GM12878 (cell line): ENCODE measurements at regions not wholly inside any gene's neighbourhood (a gene's known extent, or its start where the extent isn't known, plus 50 kb on each side); places are given as distances from the start of the nearest gene placed in this dataset.

ENCODE experiments used
- BCL11A ChIP-seq: IDR thresholded peaks from 2 replicates; pipeline ENCODE4 v1.6.1; 2011; ENCODE audit warnings: low read depth, low read length
- EGR1 ChIP-seq, 2 experiments: IDR thresholded peaks; 1 replicate in 1 of 2; 2 replicates in 1 of 2; pipeline ENCODE4 v1.6.1; 2011 to 2012; ENCODE audit warnings: low read depth in 2 of 2, low read length in 2 of 2, borderline replicate concordance in 1 of 2, mild to moderate bottlenecking in 1 of 2, moderate library complexity in 1 of 2
- FOXK2 ChIP-seq: fragments of 450-650 bp; IDR thresholded peaks from 2 replicates; pipeline ENCODE4 v1.6.1; 2017; ENCODE audit warnings: mild to moderate bottlenecking, moderate library complexity
- FOXM1 ChIP-seq: IDR thresholded peaks from 2 replicates; pipeline ENCODE4 v1.6.1; 2012; ENCODE audit warnings: low read depth, mild to moderate bottlenecking, inconsistent platforms, low read length, moderate library complexity
- GATAD2B ChIP-seq: fragments of 450-650 bp; conservative IDR thresholded peaks from 2 replicates; pipeline ENCODE4 v1.6.1; 2017; ENCODE audit warnings: low read depth, mild to moderate bottlenecking, moderate library complexity
- HDAC6 ChIP-seq: fragments of 200-600 bp; sonication (generic); IDR thresholded peaks from one replicate; pipeline ENCODE4 v1.8.0; 2017; ENCODE audit warnings: antibody characterized with exemption; ENCODE audit not compliant: unreplicated experiment
- IKZF1 ChIP-seq: fragments of 450-650 bp; conservative IDR thresholded peaks from 2 replicates; pipeline ENCODE4 v1.6.1; 2017; ENCODE audit warnings: antibody characterized with exemption, mild to moderate bottlenecking
- NFYA ChIP-seq: IDR thresholded peaks from 2 replicates; pipeline ENCODE4 v1.6.1; 2011; ENCODE audit warnings: low read depth, mild to moderate bottlenecking, low read length, improper control_type of control experiment, borderline replicate concordance
- NR2C1 ChIP-seq: fragments of 450-650 bp; IDR thresholded peaks from 2 replicates; pipeline ENCODE4 v1.6.1; 2017; ENCODE audit warnings: antibody characterized with exemption, mild to moderate bottlenecking, moderate library complexity
- NR2C2 ChIP-seq: IDR thresholded peaks from 2 replicates; pipeline ENCODE4 v1.6.1; 2011; ENCODE audit warnings: borderline replicate concordance, low read depth; ENCODE audit not compliant: control insufficient read depth, insufficient read length
- POLR2AphosphoS5 ChIP-seq: IDR thresholded peaks from 2 replicates; pipeline ENCODE4 v1.6.1; 2011; ENCODE audit warnings: mild to moderate bottlenecking, low read length, inconsistent platforms
- RB1 ChIP-seq: fragments of 450-650 bp; formaldehyde crosslinking; IDR thresholded peaks from 2 replicates; pipeline ENCODE4 v1.6.1; 2017; ENCODE audit warnings: mild to moderate bottlenecking, borderline replicate concordance
- SMAD5 ChIP-seq: IDR thresholded peaks from 2 replicates; pipeline ENCODE4 v1.6.1; 2016; ENCODE audit warnings: antibody characterized with exemption, low read depth
- SMARCA5 ChIP-seq: fragments of 450-650 bp; IDR thresholded peaks from 2 replicates; pipeline ENCODE4 v1.6.1; 2017; ENCODE audit warnings: mild to moderate bottlenecking
- SMC3 ChIP-seq: IDR thresholded peaks from 2 replicates; pipeline ENCODE4 v1.6.1; 2011; ENCODE audit warnings: low read length, improper control_type of control experiment, borderline replicate concordance
- TCF7 ChIP-seq: IDR thresholded peaks from 2 replicates; pipeline ENCODE4 v1.6.1; 2014; ENCODE audit warnings: antibody characterized with exemption, borderline replicate concordance
- TF ChIP-seq, protein P1 (sequence below): fragments of 150-350 bp; IDR thresholded peaks from 2 replicates; pipeline ENCODE4 v1.6.1; 2016; ENCODE audit warnings: low read depth, low read length
- TF ChIP-seq, protein P2 (sequence below): fragments of 450-650 bp; IDR thresholded peaks from 2 replicates; pipeline ENCODE4 v1.6.1; 2014; ENCODE audit warnings: mild to moderate bottlenecking
- TF ChIP-seq, protein P3 (sequence below): fragments of 450-650 bp; IDR thresholded peaks from 2 replicates; pipeline ENCODE4 v1.6.1; 2017; ENCODE audit warnings: mild to moderate bottlenecking
- TF ChIP-seq, protein P4 (sequence below): fragments of 450-650 bp; IDR thresholded peaks from 2 replicates; pipeline ENCODE4 v1.6.1; 2017; ENCODE audit warnings: mild to moderate bottlenecking, low read depth, inconsistent platforms; ENCODE audit not compliant: poor library complexity, severe bottlenecking
- TF ChIP-seq, protein P5 (sequence below): IDR thresholded peaks from 2 replicates; pipeline ENCODE4 v1.6.1; 2012; ENCODE audit warnings: low read depth, low read length, improper control_type of control experiment
- TF ChIP-seq, protein P6 (sequence below): IDR thresholded peaks from 2 replicates; pipeline ENCODE4 v1.6.1; 2012; ENCODE audit warnings: low read length, inconsistent platforms

DNA sequence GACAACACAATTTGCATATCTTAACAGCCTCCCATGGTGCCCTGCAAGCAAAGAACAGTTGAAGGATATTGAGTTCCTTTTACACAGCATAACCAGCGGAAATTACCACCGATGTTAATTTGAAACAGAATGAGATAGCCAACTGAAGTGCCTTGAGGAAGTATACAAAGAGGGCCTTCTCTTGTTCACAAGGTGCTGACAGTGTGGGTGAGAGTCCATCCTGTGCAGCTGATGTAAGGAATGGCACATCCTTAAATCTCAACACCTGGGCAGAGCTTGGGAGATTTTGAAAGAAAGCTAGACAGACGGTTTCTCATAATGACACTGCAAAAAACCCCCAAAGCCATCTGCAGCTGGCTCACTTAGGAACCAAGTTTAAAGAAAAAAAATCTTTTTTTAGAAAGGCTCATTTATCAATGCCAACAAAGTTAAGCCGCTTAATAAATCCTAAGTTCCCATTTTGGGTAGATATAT is 818.6 kb downstream of the KCNJ2 start (continued):
- TF ChIP-seq, protein P1, sequence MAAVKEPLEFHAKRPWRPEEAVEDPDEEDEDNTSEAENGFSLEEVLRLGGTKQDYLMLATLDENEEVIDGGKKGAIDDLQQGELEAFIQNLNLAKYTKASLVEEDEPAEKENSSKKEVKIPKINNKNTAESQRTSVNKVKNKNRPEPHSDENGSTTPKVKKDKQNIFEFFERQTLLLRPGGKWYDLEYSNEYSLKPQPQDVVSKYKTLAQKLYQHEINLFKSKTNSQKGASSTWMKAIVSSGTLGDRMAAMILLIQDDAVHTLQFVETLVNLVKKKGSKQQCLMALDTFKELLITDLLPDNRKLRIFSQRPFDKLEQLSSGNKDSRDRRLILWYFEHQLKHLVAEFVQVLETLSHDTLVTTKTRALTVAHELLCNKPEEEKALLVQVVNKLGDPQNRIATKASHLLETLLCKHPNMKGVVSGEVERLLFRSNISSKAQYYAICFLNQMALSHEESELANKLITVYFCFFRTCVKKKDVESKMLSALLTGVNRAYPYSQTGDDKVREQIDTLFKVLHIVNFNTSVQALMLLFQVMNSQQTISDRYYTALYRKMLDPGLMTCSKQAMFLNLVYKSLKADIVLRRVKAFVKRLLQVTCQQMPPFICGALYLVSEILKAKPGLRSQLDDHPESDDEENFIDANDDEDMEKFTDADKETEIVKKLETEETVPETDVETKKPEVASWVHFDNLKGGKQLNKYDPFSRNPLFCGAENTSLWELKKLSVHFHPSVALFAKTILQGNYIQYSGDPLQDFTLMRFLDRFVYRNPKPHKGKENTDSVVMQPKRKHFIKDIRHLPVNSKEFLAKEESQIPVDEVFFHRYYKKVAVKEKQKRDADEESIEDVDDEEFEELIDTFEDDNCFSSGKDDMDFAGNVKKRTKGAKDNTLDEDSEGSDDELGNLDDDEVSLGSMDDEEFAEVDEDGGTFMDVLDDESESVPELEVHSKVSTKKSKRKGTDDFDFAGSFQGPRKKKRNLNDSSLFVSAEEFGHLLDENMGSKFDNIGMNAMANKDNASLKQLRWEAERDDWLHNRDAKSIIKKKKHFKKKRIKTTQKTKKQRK: no peak
- TF ChIP-seq SMC3: no peak
- no peak for TF ChIP-seq NFYA
- no peak for TF ChIP-seq NR2C1
- TF ChIP-seq POLR2AphosphoS5: no peak
- no peak for TF ChIP-seq NR2C2
- TF ChIP-seq RB1: no peak
- no peak for TF ChIP-seq HDAC6
- TF ChIP-seq SMARCA5: no peak
- TF ChIP-seq FOXM1: peak; percentile 76
- TF ChIP-seq TCF7: peak; percentile 50; the same call in 1 of the 2 replicates
- TF ChIP-seq, protein P2, sequence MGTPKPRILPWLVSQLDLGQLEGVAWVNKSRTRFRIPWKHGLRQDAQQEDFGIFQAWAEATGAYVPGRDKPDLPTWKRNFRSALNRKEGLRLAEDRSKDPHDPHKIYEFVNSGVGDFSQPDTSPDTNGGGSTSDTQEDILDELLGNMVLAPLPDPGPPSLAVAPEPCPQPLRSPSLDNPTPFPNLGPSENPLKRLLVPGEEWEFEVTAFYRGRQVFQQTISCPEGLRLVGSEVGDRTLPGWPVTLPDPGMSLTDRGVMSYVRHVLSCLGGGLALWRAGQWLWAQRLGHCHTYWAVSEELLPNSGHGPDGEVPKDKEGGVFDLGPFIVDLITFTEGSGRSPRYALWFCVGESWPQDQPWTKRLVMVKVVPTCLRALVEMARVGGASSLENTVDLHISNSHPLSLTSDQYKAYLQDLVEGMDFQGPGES: no peak
- peak; percentile 89 for TF ChIP-seq IKZF1
- no peak for TF ChIP-seq SMAD5
- TF ChIP-seq FOXK2: no peak
- TF ChIP-seq, protein P3, sequence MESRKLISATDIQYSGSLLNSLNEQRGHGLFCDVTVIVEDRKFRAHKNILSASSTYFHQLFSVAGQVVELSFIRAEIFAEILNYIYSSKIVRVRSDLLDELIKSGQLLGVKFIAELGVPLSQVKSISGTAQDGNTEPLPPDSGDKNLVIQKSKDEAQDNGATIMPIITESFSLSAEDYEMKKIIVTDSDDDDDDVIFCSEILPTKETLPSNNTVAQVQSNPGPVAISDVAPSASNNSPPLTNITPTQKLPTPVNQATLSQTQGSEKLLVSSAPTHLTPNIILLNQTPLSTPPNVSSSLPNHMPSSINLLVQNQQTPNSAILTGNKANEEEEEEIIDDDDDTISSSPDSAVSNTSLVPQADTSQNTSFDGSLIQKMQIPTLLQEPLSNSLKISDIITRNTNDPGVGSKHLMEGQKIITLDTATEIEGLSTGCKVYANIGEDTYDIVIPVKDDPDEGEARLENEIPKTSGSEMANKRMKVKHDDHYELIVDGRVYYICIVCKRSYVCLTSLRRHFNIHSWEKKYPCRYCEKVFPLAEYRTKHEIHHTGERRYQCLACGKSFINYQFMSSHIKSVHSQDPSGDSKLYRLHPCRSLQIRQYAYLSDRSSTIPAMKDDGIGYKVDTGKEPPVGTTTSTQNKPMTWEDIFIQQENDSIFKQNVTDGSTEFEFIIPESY: no peak
- TF ChIP-seq, protein P4, sequence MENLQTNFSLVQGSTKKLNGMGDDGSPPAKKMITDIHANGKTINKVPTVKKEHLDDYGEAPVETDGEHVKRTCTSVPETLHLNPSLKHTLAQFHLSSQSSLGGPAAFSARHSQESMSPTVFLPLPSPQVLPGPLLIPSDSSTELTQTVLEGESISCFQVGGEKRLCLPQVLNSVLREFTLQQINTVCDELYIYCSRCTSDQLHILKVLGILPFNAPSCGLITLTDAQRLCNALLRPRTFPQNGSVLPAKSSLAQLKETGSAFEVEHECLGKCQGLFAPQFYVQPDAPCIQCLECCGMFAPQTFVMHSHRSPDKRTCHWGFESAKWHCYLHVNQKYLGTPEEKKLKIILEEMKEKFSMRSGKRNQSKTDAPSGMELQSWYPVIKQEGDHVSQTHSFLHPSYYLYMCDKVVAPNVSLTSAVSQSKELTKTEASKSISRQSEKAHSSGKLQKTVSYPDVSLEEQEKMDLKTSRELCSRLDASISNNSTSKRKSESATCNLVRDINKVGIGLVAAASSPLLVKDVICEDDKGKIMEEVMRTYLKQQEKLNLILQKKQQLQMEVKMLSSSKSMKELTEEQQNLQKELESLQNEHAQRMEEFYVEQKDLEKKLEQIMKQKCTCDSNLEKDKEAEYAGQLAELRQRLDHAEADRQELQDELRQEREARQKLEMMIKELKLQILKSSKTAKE: peak; percentile 56
- no peak for TF ChIP-seq EGR1 (IDR thresholded peaks at IDR 0.05; ENCODE audit: borderline replicate concordance in 1 of 2, low read depth in 2 of 2, low read length in 2 of 2)
- TF ChIP-seq, protein P5, sequence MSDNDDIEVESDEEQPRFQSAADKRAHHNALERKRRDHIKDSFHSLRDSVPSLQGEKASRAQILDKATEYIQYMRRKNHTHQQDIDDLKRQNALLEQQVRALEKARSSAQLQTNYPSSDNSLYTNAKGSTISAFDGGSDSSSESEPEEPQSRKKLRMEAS: no peak
- TF ChIP-seq, protein P6, sequence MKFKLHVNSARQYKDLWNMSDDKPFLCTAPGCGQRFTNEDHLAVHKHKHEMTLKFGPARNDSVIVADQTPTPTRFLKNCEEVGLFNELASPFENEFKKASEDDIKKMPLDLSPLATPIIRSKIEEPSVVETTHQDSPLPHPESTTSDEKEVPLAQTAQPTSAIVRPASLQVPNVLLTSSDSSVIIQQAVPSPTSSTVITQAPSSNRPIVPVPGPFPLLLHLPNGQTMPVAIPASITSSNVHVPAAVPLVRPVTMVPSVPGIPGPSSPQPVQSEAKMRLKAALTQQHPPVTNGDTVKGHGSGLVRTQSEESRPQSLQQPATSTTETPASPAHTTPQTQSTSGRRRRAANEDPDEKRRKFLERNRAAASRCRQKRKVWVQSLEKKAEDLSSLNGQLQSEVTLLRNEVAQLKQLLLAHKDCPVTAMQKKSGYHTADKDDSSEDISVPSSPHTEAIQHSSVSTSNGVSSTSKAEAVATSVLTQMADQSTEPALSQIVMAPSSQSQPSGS: peak; percentile 59; the same call in 1 of the 2 replicates
- 0 out of 2 replicates have a peak, but pooled peaks have one; percentile 39 for TF ChIP-seq GATAD2B
- TF ChIP-seq BCL11A: no peak
